KOPT-K1 (cell line): ENCODE measurements at regions not wholly inside any gene's neighbourhood (a gene's known extent, or its start where the extent isn't known, plus 50 kb on each side); places are given as distances from the start of the nearest gene placed in this dataset.

Experiments used
- H3K27ac ChIP-seq: fragments of 200-600 bp; sonication (generic); 2 replicates; pipeline ENCODE4 v1.5.1; 2016; ENCODE audit warnings: antibody characterized with exemption, mild to moderate bottlenecking, low read depth, low read length; ENCODE audit not compliant: poor library complexity, severe bottlenecking
- H3K36me3 ChIP-seq: fragments of 200-600 bp; sonication (generic); 2 replicates; pipeline ENCODE4 v1.5.1; 2017; ENCODE audit warnings: antibody characterized with exemption, mild to moderate bottlenecking, low read length, moderate library complexity; ENCODE audit not compliant: insufficient read depth
- H3K9me3 ChIP-seq: fragments of 200-600 bp; sonication (generic); 2 replicates; pipeline ENCODE4 v1.5.1; 2017; ENCODE audit warnings: antibody characterized with exemption, low read length, mild to moderate bottlenecking; ENCODE audit not compliant: insufficient read depth, poor library complexity, severe bottlenecking

GRCh38 chr3:46089237-46090011 lies 62.1 kb upstream of the XCR1 start:
- no peak overlapping the region for H3K27ac ChIP-seq

GRCh38 chr3:46087871-46088270 lies 60.6 kb upstream of the XCR1 start:
- Histone ChIP-seq H3K27ac (no peak overlapping the region), H3K36me3 (no peaks in the 10 kb centered on the region), H3K9me3 (no peaks in the 10 kb centered on the region)

More at GRCh38 chr3:46089237-46090011, 62.1 kb upstream of the XCR1 start:
- no peaks in the 10 kb centered on the region for H3K36me3 ChIP-seq
- no peaks in the 10 kb centered on the region for H3K9me3 ChIP-seq

- H3K9me3 ChIP-seq = no peaks in the 10 kb centered on the region
- no peak overlapping the region for H3K27ac ChIP-seq
- no peaks in the 10 kb centered on the region for H3K36me3 ChIP-seq
These were observed 59.7 kb upstream of the XCR1 start for GRCh38 chr3:46086986-46087385.

- Histone ChIP-seq H3K36me3 (no peaks in the 10 kb centered on the region), H3K9me3 (no peaks in the 10 kb centered on the region), H3K27ac (no peak overlapping the region)
These were observed 58.8 kb upstream of the XCR1 start for GRCh38 chr3:46086083-46086437.

- Histone ChIP-seq H3K36me3 (no peaks in the 10 kb centered on the region), H3K27ac (no peak overlapping the region), H3K9me3 (no peaks in the 10 kb centered on the region)
These were observed 58.3 kb upstream of the XCR1 start for GRCh38 chr3:46085421-46086082.

- no peaks in the 10 kb centered on the region for H3K36me3 ChIP-seq
- no peaks in the 10 kb centered on the region for H3K9me3 ChIP-seq
- no peak overlapping the region for H3K27ac ChIP-seq
These were observed 56.7 kb upstream of the XCR1 start for GRCh38 chr3:46083956-46084355.

- Histone ChIP-seq H3K27ac (no peak overlapping the region), H3K36me3 (no peaks in the 10 kb centered on the region), H3K9me3 (no peaks in the 10 kb centered on the region)
These were observed 55.6 kb upstream of the XCR1 start for GRCh38 chr3:46082849-46083248.

- Histone ChIP-seq H3K9me3 (no peaks in the 10 kb centered on the region), H3K36me3 (no peaks in the 10 kb centered on the region), H3K27ac (no peak overlapping the region)
These were observed 54.7 kb upstream of the XCR1 start for GRCh38 chr3:46082021-46082420.

- Histone ChIP-seq H3K36me3 (no peaks in the 10 kb centered on the region), H3K27ac (no peak overlapping the region), H3K9me3 (no peaks in the 10 kb centered on the region)
These were observed 53.7 kb upstream of the XCR1 start for GRCh38 chr3:46080969-46081345.

GRCh38 chr3:46080124-46080968 lies 53.1 kb upstream of the XCR1 start:
- H3K36me3 ChIP-seq = no peaks in the 10 kb centered on the region
- H3K9me3 ChIP-seq = no peaks in the 10 kb centered on the region
- no peak overlapping the region for H3K27ac ChIP-seq

GRCh38 chr3:46078712-46079400 lies 51.6 kb upstream of the XCR1 start:
- H3K36me3 ChIP-seq = no peaks in the 10 kb centered on the region
- H3K9me3 ChIP-seq = no peaks in the 10 kb centered on the region
- H3K27ac ChIP-seq = no peak overlapping the region
